Endothelial cell of umbilical vein (primary cell): ENCODE measurements at regions not wholly inside any gene's neighbourhood (a gene's known extent, or its start where the extent isn't known, plus 50 kb on each side); places are given as distances from the start of the nearest gene placed in this dataset.

ENCODE experiments used
- BruUV-seq: library from RNA; stranded (reverse); fragments of 400-500 nt; replicated peaks from 2 replicates; lab custom pipeline; 2021; lab: Mats Ljungman, UMichigan
- CTCF ChIA-PET: fragments of 300-600, 350-600 bp; sonication (Branson Sonifier 250); formaldehyde crosslinking; loops from one replicate; lab custom pipeline; 2021; ENCODE audit warnings: antibody characterized with exemption, inconsistent platforms; lab: Charles Lee
- POLR2A ChIA-PET: fragments of 300-600, 350-600 bp; sonication (Branson Sonifier 250); formaldehyde crosslinking; loops from one replicate; lab custom pipeline; 2021; ENCODE audit warnings: antibody characterized with exemption, inconsistent platforms; lab: Charles Lee
- DNase-seq: peaks from one replicate; pipeline ENCODE4 v3.0.0-alpha.2; 2011; ENCODE audit warnings: low read depth, low spot score
- FAIRE-seq: peaks from 2 replicates; lab custom pipeline; 2011; peaks lifted over from hg19 to GRCh38; lab: Jason Lieb, UNC
- H2AFZ ChIP-seq: 2 replicates; pipeline ENCODE4 v1.6.0; 2012; ENCODE audit warnings: low read depth, low read length, control low read depth, inconsistent platforms
- H3K27ac ChIP-seq: 2 replicates; pipeline ENCODE4 v1.5.1; 2011; ENCODE audit warnings: low read depth, mild to moderate bottlenecking, control low read depth, low read length, moderate library complexity; ENCODE audit not compliant: insufficient read depth
- H3K27me3 ChIP-seq, 2 experiments: 2 replicates each; pipeline versions ENCODE4 v1.6.0 to v1.6.1; 2011; ENCODE audit warnings: low read length in 2 of 2, mixed read lengths in 1 of 2; ENCODE audit not compliant: control insufficient read depth in 2 of 2, insufficient read depth in 2 of 2
- H3K36me3 ChIP-seq, 2 experiments: 2 replicates in 1 of 2; 3 replicates in 1 of 2; pipeline ENCODE4 v1.5.1; 2011; ENCODE audit warnings: low read length in 2 of 2, mild to moderate bottlenecking in 1 of 2, moderate library complexity in 1 of 2; ENCODE audit not compliant: control insufficient read depth in 2 of 2, insufficient read depth in 2 of 2; ENCODE audit errors: extremely low read depth in 1 of 2
- H3K4me1 ChIP-seq: 3 replicates; pipeline ENCODE4 v1.5.1; 2011; ENCODE audit warnings: mild to moderate bottlenecking, low read length; ENCODE audit not compliant: control insufficient read depth, insufficient read depth; ENCODE audit errors: extremely low read depth
- H3K4me2 ChIP-seq: 2 replicates; pipeline ENCODE4 v1.6.1; 2011; ENCODE audit warnings: low read length, control low read depth, mixed read lengths; ENCODE audit not compliant: insufficient read depth
- H3K4me3 ChIP-seq, 3 experiments: fragments of 200-600 bp in 1 of 3; sonication (generic), shearing (Covaris generic) in 1 of 3; replicated peaks in 1 of 3; 2 replicates each; pipeline ENCODE4 v1.5.1; 2011 to 2016; ENCODE audit warnings: control low read depth in 3 of 3, low read length in 3 of 3, mild to moderate bottlenecking in 2 of 3, inconsistent platforms in 1 of 3, low read depth in 1 of 3, moderate library complexity in 1 of 3; ENCODE audit not compliant: insufficient read depth in 1 of 3
- H3K79me2 ChIP-seq: 2 replicates; pipeline ENCODE4 v1.6.0; 2012; ENCODE audit warnings: low read length, inconsistent platforms; ENCODE audit not compliant: control insufficient read depth, insufficient read depth
- H3K9ac ChIP-seq: replicated peaks from 2 replicates; pipeline ENCODE3; 2011; ENCODE audit warnings: low read length, control low read depth; ENCODE audit not compliant: insufficient read depth; ENCODE audit errors: extremely low read depth
- H3K9me1 ChIP-seq: replicated peaks from 3 replicates; pipeline ENCODE4 v1.6.0; 2011; ENCODE audit warnings: mild to moderate bottlenecking, low read length; ENCODE audit not compliant: control insufficient read depth, insufficient read depth; ENCODE audit errors: extremely low read depth
- H3K9me3 ChIP-seq: replicated peaks from 2 replicates; pipeline ENCODE4 v1.5.1; 2012; ENCODE audit warnings: low read length, inconsistent platforms; ENCODE audit not compliant: control insufficient read depth, insufficient read depth
- H4K20me1 ChIP-seq: replicated peaks from 2 replicates; pipeline ENCODE3; 2011; ENCODE audit warnings: mild to moderate bottlenecking, low read length; ENCODE audit not compliant: control insufficient read depth, insufficient read depth; ENCODE audit errors: extremely low read depth
- EZH2 ChIP-seq: IDR thresholded peaks from 2 replicates; pipeline ENCODE4 v1.6.1; 2012; ENCODE audit warnings: borderline replicate concordance, low read depth, mild to moderate bottlenecking, moderate library complexity, low read length, inconsistent platforms; ENCODE audit not compliant: severe bottlenecking
- GATA2 ChIP-seq: IDR thresholded peaks from 2 replicates; pipeline ENCODE4 v1.7.0; 2011; ENCODE audit warnings: low read depth, mild to moderate bottlenecking, moderate library complexity, mixed read lengths, low read length; ENCODE audit not compliant: insufficient read length, insufficient read depth
- JUN ChIP-seq: IDR thresholded peaks from 2 replicates; pipeline ENCODE4 v1.6.1; 2011; ENCODE audit warnings: borderline replicate concordance, low read depth; ENCODE audit not compliant: insufficient read length, insufficient read depth
- MYC ChIP-seq: IDR thresholded peaks from one replicate; pipeline ENCODE4 v1.6.1; 2011; ENCODE audit warnings: mild to moderate bottlenecking, low read depth, low read length
- POLR2A ChIP-seq: IDR thresholded peaks from 2 replicates; pipeline ENCODE4 v1.6.1; 2012; ENCODE audit warnings: low read depth, mild to moderate bottlenecking, control low read depth, low read length
- POLR2AphosphoS5 ChIP-seq: IDR thresholded peaks from 2 replicates; pipeline ENCODE4 v1.6.1; 2012; ENCODE audit warnings: low read depth, mild to moderate bottlenecking, control low read depth, low read length, moderate library complexity; ENCODE audit not compliant: insufficient read depth
- dilution Hi-C: fragments of 300-500 bp; cut with MboI; formaldehyde crosslinking; loops from one replicate; pipeline ENCODE4 v1.15.0; 2019; ENCODE audit warnings: low sequenced_read_pairs; ENCODE audit not compliant: extremely low pct_ligation_motif_present
- intact Hi-C: fragments of 100-400 bp; cut with micrococcal nuclease; formaldehyde crosslinking; loops from one replicate; pipeline ENCODE4 v1.10.0; 2022
- TF ChIP-seq, protein P1 (sequence below), 2 donors: IDR thresholded peaks; 1 replicate in 1 of 2; 2 replicates in 1 of 2; pipeline ENCODE4 v1.5.1; 2011; ENCODE audit warnings: low read length in 2 of 2, mild to moderate bottlenecking in 2 of 2, moderate library complexity in 2 of 2, control low read depth in 1 of 2, inconsistent platforms in 1 of 2, low read depth in 1 of 2; ENCODE audit not compliant: insufficient read depth in 1 of 2; ENCODE audit errors: extremely low read depth in 1 of 2
- TF ChIP-seq, protein P2 (sequence below): IDR thresholded peaks from 2 replicates; pipeline ENCODE4 v1.6.1; 2011; ENCODE audit not compliant: insufficient read depth, insufficient read length

DNA sequence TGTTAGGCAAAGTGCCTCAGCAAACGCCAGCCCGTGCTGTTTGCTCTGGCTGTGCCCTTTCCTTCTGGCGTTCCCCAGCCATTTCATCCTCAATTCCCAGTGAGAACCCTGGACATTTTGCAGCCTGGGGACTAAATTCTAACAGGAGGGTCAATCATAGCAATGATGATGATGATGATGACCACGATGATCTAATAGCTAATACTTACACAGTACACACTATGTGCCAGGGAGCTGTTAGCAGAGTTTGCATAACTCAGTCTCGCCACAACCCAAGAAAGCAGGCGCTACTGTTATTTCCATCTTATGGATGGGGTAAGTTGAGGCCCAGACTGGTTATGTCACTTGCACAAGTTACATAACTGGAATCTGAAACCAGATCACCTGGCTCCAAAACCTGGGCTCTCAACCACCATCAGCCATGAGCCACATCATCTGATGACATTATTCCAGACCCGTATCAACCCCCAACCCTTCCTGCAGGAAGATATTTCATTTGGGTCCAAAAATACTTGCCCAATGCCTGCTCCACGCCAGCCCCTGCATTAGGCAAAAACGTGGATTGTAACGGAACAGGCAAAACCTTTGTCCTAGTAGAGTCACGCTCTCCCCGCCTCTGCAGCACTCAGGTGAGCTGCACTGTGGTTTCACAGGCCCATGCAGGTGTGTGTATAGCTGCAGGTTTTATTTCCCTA, 132.6 kb upstream of the SERPIND1 start:
- H3K27ac ChIP-seq, result no peak overlapping the region
- no peaks in the 10 kb centered on the region for H3K4me1 ChIP-seq
- H3K4me2 ChIP-seq, result no peak overlapping the region
- FAIRE-seq (no peak), DNase-seq (no peak)
- no peaks in the 10 kb centered on the region for H3K79me2 ChIP-seq
- no TSS peak for BruUV-seq
- dilution Hi-C loops, result no loop called here
- H3K4me3 ChIP-seq, result no peak overlapping the region
- POLR2A ChIA-PET, result no interaction called here
- H3K9me3 ChIP-seq, result no peaks in the 10 kb centered on the region
- H3K36me3 ChIP-seq, result no peaks in the 10 kb centered on the region
- peaks cover 6 to 26% of the 10 kb centered on the region in 2 experiments for H3K27me3 ChIP-seq
- H4K20me1 ChIP-seq, result no peaks in the 10 kb centered on the region
- CTCF ChIA-PET, result no interaction called here
- intact Hi-C loops, result no loop called here
- H2AFZ ChIP-seq, result no peak overlapping the region
- H3K9me1 ChIP-seq, result no peaks in the 10 kb centered on the region
- TF ChIP-seq GATA2, result no peak
- no peak for TF ChIP-seq MYC
- TF ChIP-seq, protein P1, sequence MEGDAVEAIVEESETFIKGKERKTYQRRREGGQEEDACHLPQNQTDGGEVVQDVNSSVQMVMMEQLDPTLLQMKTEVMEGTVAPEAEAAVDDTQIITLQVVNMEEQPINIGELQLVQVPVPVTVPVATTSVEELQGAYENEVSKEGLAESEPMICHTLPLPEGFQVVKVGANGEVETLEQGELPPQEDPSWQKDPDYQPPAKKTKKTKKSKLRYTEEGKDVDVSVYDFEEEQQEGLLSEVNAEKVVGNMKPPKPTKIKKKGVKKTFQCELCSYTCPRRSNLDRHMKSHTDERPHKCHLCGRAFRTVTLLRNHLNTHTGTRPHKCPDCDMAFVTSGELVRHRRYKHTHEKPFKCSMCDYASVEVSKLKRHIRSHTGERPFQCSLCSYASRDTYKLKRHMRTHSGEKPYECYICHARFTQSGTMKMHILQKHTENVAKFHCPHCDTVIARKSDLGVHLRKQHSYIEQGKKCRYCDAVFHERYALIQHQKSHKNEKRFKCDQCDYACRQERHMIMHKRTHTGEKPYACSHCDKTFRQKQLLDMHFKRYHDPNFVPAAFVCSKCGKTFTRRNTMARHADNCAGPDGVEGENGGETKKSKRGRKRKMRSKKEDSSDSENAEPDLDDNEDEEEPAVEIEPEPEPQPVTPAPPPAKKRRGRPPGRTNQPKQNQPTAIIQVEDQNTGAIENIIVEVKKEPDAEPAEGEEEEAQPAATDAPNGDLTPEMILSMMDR (IDR thresholded peaks at IDR 0.05; ENCODE audit: extremely low read depth in 1 of 2, insufficient read depth in 1 of 2, low read depth in 1 of 2, low read length in 2 of 2), result no peak
- TF ChIP-seq POLR2AphosphoS5, result no peak
- TF ChIP-seq, protein P2, sequence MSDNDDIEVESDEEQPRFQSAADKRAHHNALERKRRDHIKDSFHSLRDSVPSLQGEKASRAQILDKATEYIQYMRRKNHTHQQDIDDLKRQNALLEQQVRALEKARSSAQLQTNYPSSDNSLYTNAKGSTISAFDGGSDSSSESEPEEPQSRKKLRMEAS, result no peak
- TF ChIP-seq POLR2A, result no peak
- no peak for TF ChIP-seq EZH2
- no peak for TF ChIP-seq JUN
- H3K9ac ChIP-seq, result no peak overlapping the region
